HG02981 (cell line): ENCODE measurements at regions not wholly inside any gene's neighbourhood (a gene's known extent, or its start where the extent isn't known, plus 50 kb on each side); places are given as distances from the start of the nearest gene placed in this dataset.
"Not testable (repeated sequence)": the region's sequence is repeated elsewhere in the genome, so short reads cannot be mapped to it uniquely, and the experiment has no call there.

Experiments
- ATAC-seq: cut with Tn5 transposase; IDR thresholded peaks from one replicate; pipeline ENCODE4 v1.9.1; 2021; ENCODE audit warnings: mild to moderate bottlenecking, moderate library complexity; ENCODE audit not compliant: unreplicated experiment

DNA sequence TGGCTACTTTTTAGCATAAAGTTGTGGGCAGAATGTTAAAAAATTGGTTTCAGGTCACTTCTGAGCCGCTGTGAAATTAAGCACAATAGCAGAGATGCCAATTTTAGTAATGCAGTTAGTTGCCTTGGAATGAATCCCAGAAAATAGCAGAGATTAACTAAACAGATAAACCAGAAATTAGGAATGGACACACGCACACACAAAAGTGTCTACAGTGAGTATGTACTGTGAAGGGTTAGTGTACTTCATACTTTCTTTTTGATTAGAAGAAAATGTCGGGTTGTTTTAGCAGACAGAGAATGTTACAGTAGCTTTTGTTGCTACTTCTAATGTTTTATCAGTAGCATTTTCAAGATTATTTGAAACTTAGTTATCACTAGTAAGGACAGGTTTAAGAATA is 106.7 kb downstream of the LEPR start:
- no peak for ATAC-seq

DNA sequence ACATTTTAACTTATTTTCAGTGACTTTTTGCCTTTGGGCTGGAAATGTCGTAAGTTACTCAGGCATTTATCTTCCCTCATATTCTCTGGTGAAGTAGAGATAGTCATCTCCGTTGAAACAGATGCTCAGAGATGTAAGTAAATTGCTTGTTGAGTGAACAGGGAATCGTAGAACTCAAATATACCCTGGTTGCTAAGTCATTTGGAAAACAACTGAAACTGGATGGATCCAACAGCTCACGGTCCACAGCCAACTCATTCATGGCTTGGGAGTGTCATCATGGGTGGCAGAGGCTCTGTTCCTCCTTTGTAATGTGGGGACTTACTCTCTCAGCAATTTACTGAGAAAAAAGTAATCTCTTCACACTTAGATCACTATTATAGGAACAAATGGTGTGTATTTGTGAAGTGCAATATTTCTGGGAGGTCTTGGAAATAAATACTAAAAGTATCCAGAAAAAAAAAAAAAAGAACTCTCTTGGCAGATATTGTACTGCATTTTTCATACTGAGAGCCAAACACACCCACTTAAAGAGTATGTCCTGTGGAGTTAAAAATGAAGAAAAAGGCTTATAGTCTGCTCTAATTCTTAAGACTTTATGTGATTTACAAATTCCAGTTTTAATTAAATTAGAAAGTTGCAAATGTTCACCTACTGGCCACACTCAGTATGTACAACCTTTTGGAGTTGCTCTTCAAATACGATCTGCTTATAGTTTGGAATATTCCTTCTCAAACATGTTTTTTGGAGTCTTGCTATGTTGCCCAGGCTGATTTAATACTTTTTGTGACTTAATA is 107.4 kb downstream of the LEPR start:
- no peak for ATAC-seq

DNA sequence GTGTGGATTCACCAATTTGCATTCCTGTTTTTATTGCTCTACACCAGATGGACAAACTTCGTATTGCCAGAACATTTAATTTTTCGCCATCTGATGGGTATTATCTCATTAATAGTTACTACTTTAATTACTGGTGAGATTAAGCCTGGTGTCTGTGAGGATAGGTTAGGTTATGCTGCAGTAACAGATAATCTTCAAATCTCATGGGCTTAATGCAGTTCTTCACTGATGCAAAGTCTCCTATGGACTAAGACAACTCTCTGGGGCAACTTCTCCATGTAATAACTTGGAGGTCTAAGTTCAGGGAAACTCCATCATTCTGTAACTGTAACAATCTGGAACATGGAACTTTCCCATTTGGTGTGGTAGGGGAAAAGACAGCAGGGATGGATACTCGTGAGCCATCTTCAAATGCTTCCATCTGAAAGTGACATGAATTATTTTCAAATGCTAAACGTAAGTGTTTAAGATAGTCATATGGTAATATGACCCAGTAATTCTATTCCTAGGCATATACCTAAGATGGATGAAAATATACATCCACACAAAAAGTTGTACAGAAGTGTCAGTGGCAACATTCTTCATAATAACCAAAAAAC is 111.6 kb downstream of the LEPR start:
- no peak for ATAC-seq

GRCh38 chr1:65535981-65536380 is 115.5 kb downstream of the LEPR start:
- no peak for ATAC-seq

DNA sequence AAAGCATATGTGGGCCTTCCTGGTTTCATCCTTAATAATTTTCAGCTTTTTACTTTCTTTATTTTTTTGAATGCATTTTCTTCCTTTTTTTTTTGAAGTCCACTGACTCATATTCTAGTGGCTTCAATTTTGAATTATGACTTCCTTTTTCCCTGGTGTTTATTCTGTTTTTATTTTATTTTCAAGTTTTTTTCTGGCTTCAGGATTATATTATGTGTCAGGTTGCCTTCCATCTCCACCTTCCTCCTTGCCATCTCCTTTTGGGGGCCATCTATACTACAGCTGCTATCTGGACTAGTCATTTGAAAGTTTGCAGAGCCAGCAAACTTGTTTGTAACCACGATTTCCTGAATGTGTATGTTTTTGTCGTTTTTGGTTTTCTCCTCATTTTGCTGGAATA is 117.6 kb downstream of the LEPR start:
- no peak for ATAC-seq

- no peak for ATAC-seq
Measured at GRCh38 chr1:65538664-65539063, 118.2 kb downstream of the LEPR start.

GRCh38 chr1:65539266-65540131 is 119.0 kb downstream of the LEPR start:
- no peak for ATAC-seq

DNA sequence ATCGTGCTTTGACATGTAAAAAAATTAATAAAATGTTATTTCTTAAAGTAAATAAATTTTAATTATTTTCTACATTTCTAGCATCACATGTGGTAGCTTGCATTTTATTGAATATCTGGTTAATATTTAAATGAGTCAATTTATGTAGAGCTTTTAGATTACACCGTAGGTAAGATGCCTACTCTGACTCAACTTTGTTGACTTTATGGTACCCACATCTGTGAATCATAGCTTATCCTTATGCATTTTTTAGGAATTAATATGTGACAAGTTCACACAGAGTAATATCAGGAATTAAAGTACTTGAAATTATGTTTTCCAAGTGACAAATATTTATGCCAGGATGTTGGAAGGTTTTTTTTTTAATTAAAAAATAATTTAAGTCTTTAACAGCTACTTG is 120.7 kb downstream of the LEPR start:
- no peak for ATAC-seq

- no peak for ATAC-seq
Measured at GRCh38 chr1:65541865-65542264, 121.4 kb downstream of the LEPR start.

DNA sequence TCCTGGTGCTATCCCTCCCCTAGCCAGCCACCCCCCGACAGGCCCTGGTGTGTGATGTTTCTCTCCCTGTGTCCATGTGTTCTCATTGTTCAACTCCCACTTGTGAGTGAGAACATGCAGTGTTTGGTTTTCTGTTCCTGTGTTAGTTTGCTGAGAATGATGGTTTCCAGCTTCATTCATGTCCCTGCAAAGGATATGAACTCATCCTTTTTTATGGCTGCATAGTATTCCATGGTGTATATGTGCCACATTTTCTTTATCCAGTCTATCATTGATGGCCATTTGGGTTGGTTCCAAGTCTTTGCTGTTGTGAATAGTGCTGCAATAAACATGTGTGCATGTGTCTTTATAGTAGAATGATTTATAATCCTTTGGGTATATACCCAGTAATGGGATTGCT is 122.1 kb downstream of the LEPR start:
- not testable (repeated sequence) for ATAC-seq

GRCh38 chr1:65550306-65551010 is 130.0 kb downstream of the LEPR start:
- not testable (repeated sequence) for ATAC-seq

DNA sequence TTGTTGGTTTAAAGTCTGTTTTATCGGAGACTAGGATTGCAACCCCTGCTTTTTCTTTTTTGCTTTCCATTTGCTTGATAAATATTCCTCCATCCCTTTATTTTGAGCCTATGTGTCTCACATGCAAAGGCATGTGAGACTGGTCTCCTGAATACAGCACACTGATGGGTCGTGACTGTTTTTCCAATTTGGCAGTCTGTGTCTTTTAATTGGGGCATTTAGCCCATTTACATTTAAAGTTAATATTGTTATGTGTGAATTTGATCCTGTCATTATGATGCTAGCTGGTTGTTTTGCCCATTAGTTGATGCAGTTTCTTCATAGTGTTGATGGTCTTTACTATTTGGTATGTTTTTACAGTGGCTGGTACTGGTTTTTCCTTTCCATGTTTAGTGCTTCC is 132.0 kb downstream of the LEPR start:
- not testable (repeated sequence) for ATAC-seq

- not testable (repeated sequence) for ATAC-seq
Measured at GRCh38 chr1:65554086-65554764, 133.8 kb downstream of the LEPR start.

DNA sequence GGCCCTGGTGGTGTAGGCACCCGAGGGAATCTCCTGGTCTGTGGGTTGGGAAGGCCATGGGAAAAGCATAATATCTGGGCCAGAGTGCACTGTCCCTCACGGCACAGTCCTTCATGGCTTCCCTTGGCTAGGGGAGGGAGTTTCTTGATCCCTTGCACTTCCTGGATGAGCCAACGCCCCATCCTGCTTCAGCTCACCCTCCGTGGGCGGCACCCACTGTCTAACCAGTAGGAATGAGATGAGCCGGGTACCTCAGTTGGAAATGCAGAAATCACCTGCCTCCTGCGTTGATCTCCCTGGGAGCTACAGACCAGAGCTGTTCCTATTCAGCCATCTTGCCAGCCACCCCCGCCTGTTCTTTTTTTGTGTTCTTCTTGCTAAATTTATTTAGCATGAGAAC is 134.4 kb downstream of the LEPR start:
- ATAC-seq = no peak

GRCh38 chr1:65558215-65558614 is 137.7 kb downstream of the LEPR start:
- no peak for ATAC-seq

DNA sequence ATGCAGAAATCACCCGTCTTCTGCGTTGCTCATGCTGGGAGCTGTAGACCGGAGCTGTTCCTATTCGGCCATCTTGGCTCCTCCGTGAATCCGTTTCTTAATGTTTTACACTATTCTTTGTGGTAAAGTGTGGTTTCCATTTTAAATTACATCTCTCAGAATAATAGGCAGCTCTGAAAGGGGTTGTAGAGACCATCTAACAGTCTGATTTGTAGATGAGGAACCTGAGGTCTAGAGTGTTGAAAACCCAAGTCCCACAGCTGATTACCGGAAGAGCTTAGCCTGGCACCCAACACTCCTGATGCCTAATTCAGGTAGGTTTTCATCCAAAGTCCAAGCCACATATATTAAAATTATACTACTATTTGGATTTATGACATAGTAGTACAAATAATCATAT is 144.0 kb downstream of the LEPR start:
- no peak for ATAC-seq

DNA sequence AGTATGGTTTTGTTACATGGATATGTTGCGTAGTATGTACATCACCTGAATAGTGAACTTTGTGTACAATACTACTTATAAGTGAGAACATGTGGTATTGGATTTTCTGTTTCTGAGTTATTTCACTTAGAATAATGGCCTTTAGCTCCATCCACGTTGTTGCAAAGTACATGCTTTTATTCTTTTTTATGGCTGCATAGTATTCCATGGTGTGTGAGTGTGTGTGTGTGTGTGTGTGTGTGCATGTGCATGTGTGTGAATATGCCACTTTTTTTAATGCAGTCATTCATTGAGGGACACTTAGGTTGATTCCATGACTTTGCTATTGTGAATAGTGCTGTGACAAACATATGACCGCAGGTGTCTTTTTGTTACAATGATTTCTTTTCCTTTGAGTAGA is 147.8 kb downstream of the LEPR start:
- ATAC-seq = no peak

DNA sequence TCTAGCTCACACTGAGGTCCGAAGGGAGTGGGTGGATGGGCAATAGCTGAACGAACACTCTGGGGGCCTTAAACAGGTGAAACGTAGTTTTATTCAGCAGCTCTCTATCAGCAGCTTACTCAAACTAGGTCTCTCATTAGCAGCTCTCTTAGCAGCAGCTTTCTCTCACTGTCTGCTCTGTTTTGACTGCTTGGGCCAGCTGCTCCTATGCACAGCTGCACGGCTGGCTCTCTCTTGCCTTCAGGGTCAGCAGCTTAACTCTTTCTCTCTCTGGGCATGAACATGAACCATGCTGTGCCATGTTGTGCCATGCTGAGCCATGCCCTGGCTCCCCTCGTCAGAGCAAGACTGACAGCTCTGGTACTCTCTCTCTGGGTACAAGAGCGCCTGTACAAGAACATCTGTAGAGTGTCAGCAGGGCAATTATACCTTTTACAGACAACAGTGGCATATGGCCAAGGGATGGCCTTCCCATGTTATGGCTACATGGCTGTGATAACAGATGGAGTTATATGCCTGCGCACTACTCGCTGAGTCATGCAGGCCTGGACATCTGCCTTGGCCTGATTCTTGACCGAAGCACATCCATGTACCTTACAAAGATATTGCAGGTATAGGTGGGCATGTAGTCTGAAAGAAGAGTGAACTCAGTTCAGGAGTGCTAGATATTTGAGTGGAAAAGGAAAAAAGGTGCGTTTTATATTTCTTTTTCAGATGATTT is 152.4 kb downstream of the LEPR start:
- no peak for ATAC-seq

- no peak for ATAC-seq
Measured at GRCh38 chr1:65577278-65577677, 156.8 kb downstream of the LEPR start.

DNA sequence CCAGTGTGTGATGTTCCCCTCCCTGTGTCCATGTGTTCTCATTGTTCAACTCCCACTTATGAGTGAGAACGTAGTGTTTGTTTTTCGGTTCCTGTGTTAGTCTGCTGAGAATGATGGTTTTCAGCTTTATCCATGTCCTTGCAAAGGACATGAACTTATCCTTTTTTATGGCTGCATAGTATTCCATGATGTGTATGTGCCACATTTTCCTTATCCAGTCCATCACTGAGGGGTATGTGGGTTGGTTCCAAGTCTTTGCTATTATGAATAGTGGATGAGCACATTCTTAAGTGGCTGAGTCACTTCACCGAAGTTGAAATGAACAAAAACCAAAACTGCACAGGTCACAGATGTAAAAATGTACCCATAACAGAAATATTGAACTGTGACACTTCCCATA is 157.5 kb downstream of the LEPR start:
- ATAC-seq = not testable (repeated sequence)
